GM12878 (cell line): ENCODE measurements at regions not wholly inside any gene's neighbourhood (a gene's known extent, or its start where the extent isn't known, plus 50 kb on each side); places are given as distances from the start of the nearest gene placed in this dataset.

Experiments used
- ATAC-seq: fragments of 200-7000 bp; cut with Tn5 transposase; 3 replicates; pipeline ENCODE4 v1.9.1; 2020; ENCODE audit warnings: mild to moderate bottlenecking, moderate library complexity
- BruUV-seq: library from RNA; stranded (reverse); fragments of 400-500 nt; replicated peaks from 2 replicates; lab custom pipeline; 2021; lab: Mats Ljungman, UMichigan
- CTCF ChIA-PET: fragments of 300-600 bp; sonication (Branson Sonifier 250); formaldehyde crosslinking; extraction: SDS; loops from one replicate; lab custom pipeline; 2021; ENCODE audit warnings: inconsistent platforms; lab: Yijun Ruan, JAX
- POLR2A ChIA-PET: fragments of 350-600 bp; formaldehyde crosslinking; extraction: SDS; loops from one replicate; lab custom pipeline; 2021; ENCODE audit warnings: inconsistent platforms; lab: Charles Lee
- RAD21 ChIA-PET: fragments of 300-600 bp; sonication (Branson Sonifier 250); formaldehyde crosslinking; loops from one replicate; lab custom pipeline; 2023; ENCODE audit warnings: antibody characterized with exemption; ENCODE audit not compliant: unreplicated experiment; lab: Charles Lee
- SMC1A ChIA-PET: fragments of 300-600 bp; sonication (Branson Sonifier 250); formaldehyde crosslinking; loops from one replicate; lab custom pipeline; 2023; ENCODE audit not compliant: unreplicated experiment, uncharacterized antibody; lab: Charles Lee
- DNase-seq: peaks from one replicate; pipeline ENCODE4 v3.0.0-alpha.2; 2011; ENCODE audit warnings: low read depth, low spot score
- FAIRE-seq: peaks from 3 replicates; lab custom pipeline; 2011; peaks lifted over from hg19 to GRCh38; lab: Jason Lieb, UNC
- H2AFZ ChIP-seq: 2 replicates; pipeline ENCODE4 v1.6.0; 2011; ENCODE audit warnings: low read depth, low read length, control low read depth; ENCODE audit not compliant: control insufficient read depth
- H3K27ac ChIP-seq: 2 replicates; pipeline ENCODE4 v1.5.1; 2011; ENCODE audit warnings: control low read depth; ENCODE audit not compliant: control insufficient read depth, insufficient read depth
- H3K27me3 ChIP-seq, 2 experiments: replicated peaks in 1 of 2; 2 replicates each; pipeline versions ENCODE4 v1.6.0 to v1.6.1; 2011; ENCODE audit warnings: low read length in 1 of 2; ENCODE audit not compliant: control insufficient read depth in 2 of 2, insufficient read depth in 2 of 2
- H3K36me3 ChIP-seq, 2 experiments: 2 replicates each; pipeline ENCODE4 v1.5.1; 2011; ENCODE audit warnings: low read length in 1 of 2; ENCODE audit not compliant: control insufficient read depth in 2 of 2, insufficient read depth in 2 of 2
- H3K4me1 ChIP-seq: 2 replicates; pipeline ENCODE4 v1.6.1; 2011; ENCODE audit warnings: mild to moderate bottlenecking, low read length, moderate library complexity, mixed read lengths; ENCODE audit not compliant: control insufficient read depth, insufficient read depth
- H3K4me2 ChIP-seq: 2 replicates; pipeline ENCODE4 v1.6.0; 2011; ENCODE audit warnings: control low read depth; ENCODE audit not compliant: control insufficient read depth, insufficient read depth
- H3K4me3 ChIP-seq: fragments of 200-600 bp; sonication (generic); 2 replicates; pipeline ENCODE4 v1.5.1; 2016
- H3K79me2 ChIP-seq: 2 replicates; pipeline ENCODE4 v1.6.0; 2011; ENCODE audit warnings: low read length; ENCODE audit not compliant: control insufficient read depth, insufficient read depth
- H3K9ac ChIP-seq: 2 replicates; pipeline ENCODE4 v1.8.0; 2011; ENCODE audit warnings: low read length, control low read depth, mixed read lengths; ENCODE audit not compliant: control insufficient read depth, insufficient read depth
- H3K9me3 ChIP-seq: replicated peaks from 3 replicates; pipeline ENCODE4 v1.5.1; 2011; ENCODE audit warnings: mild to moderate bottlenecking, low read length; ENCODE audit not compliant: control insufficient read depth, insufficient read depth
- H4K20me1 ChIP-seq: 2 replicates; pipeline ENCODE4 v1.6.0; 2011; ENCODE audit not compliant: control insufficient read depth, insufficient read depth
- ATF7 ChIP-seq: fragments of 450-650 bp; IDR thresholded peaks from 2 replicates; pipeline ENCODE4 v1.6.1; 2016; ENCODE audit warnings: low read depth, mild to moderate bottlenecking
- E2F4 ChIP-seq: IDR thresholded peaks from 2 replicates; pipeline ENCODE4 v1.6.1; 2012; ENCODE audit warnings: low read depth, low read length, improper control_type of control experiment
- MLLT1 ChIP-seq: fragments of 450-650 bp; IDR thresholded peaks from 2 replicates; pipeline ENCODE4 v1.6.1; 2016; ENCODE audit warnings: mild to moderate bottlenecking
- NR2F1 ChIP-seq: fragments of 450-650 bp; conservative IDR thresholded peaks from 2 replicates; pipeline ENCODE4 v1.6.1; 2017; ENCODE audit warnings: mild to moderate bottlenecking
- PAX5 ChIP-seq: IDR thresholded peaks from 2 replicates; pipeline ENCODE4 v1.6.1; 2011; ENCODE audit warnings: low read depth, low read length, borderline replicate concordance
- SRF ChIP-seq, 2 experiments: IDR thresholded peaks; 2 replicates each; pipeline ENCODE4 v1.6.1; 2011; ENCODE audit warnings: low read depth in 2 of 2, low read length in 2 of 2, mild to moderate bottlenecking in 1 of 2, moderate library complexity in 1 of 2
- WRNIP1 ChIP-seq: IDR thresholded peaks from 2 replicates; pipeline ENCODE4 v1.6.1; 2011; ENCODE audit warnings: low read depth, low read length, improper control_type of control experiment, borderline replicate concordance
- YY1 ChIP-seq: IDR thresholded peaks from 2 replicates; pipeline ENCODE4 v1.6.1; 2011; ENCODE audit warnings: low read depth, mild to moderate bottlenecking, low read length
- ZNF24 ChIP-seq: fragments of 450-650 bp; IDR thresholded peaks from 2 replicates; pipeline ENCODE4 v1.6.1; 2017; ENCODE audit warnings: antibody characterized with exemption, mild to moderate bottlenecking
- in situ Hi-C: fragments of 300-500 bp; cut with MboI; formaldehyde crosslinking; loops from 9 replicates; pipeline ENCODE4 v1.14.3; 2018; ENCODE audit warnings: mixed read lengths
- intact Hi-C: fragments of 100-400 bp; cut with micrococcal nuclease; formaldehyde crosslinking; loops from one replicate; pipeline ENCODE4 v1.14.2; 2022; ENCODE audit not compliant: unreplicated experiment
- TF ChIP-seq, protein P1 (sequence below): fragments of 450-650 bp; IDR thresholded peaks from 2 replicates; pipeline ENCODE4 v1.6.1; 2017; ENCODE audit warnings: mild to moderate bottlenecking

DNA sequence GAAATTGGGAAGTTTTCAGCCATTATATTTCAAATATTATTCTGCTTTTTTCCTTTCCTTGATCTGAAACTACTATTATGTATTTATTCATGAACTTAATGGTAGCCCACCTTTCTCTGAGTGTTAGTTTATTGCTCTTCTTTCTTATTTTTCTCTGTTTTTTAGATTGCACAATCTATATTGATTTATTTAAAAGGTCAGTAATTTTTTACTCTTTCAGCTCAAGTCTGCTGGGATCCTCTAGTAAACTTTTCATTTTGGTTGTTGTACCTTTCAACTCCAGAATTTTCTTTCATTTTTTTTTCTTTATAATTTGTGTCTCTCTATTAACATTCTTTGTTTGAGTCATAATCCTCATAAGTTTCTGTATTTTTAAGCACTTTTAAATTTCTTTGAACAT is 529.4 kb upstream of the POT1 start:
- Histone ChIP-seq H3K4me3 (no peak overlapping the region), H3K27ac (no peak overlapping the region), H3K4me1 (no peaks in the 10 kb centered on the region), H3K4me2 (no peak overlapping the region), H3K36me3 (no peaks in the 10 kb centered on the region), H3K27me3 (no peaks in the 10 kb centered on the region), H4K20me1 (no peaks in the 10 kb centered on the region), H3K9me3 (no peaks in the 10 kb centered on the region), H3K9ac (no peak overlapping the region), H3K79me2 (no peaks in the 10 kb centered on the region), H2AFZ (no peak overlapping the region)
- ChIA-PET POLR2A (no interaction called here), CTCF (no interaction called here), SMC1A (interaction anchor here (1.4 kb wide), 1 partner anchor 19 kb away, joined by 4 read pairs; no protein-coding TSS in a partner anchor), RAD21 (no interaction called here)
- intact Hi-C loops (no loop called here), in situ Hi-C loops (no loop called here)
- no peak for TF ChIP-seq E2F4
- TF ChIP-seq, protein P1, sequence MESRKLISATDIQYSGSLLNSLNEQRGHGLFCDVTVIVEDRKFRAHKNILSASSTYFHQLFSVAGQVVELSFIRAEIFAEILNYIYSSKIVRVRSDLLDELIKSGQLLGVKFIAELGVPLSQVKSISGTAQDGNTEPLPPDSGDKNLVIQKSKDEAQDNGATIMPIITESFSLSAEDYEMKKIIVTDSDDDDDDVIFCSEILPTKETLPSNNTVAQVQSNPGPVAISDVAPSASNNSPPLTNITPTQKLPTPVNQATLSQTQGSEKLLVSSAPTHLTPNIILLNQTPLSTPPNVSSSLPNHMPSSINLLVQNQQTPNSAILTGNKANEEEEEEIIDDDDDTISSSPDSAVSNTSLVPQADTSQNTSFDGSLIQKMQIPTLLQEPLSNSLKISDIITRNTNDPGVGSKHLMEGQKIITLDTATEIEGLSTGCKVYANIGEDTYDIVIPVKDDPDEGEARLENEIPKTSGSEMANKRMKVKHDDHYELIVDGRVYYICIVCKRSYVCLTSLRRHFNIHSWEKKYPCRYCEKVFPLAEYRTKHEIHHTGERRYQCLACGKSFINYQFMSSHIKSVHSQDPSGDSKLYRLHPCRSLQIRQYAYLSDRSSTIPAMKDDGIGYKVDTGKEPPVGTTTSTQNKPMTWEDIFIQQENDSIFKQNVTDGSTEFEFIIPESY = no peak
- FAIRE-seq (no peak), DNase-seq (no peak), ATAC-seq (no peak)
- BruUV-seq = no TSS peak

- Histone ChIP-seq H3K9ac (no peak overlapping the region), H3K4me1 (no peaks in the 10 kb centered on the region), H3K36me3 (no peaks in the 10 kb centered on the region), H3K79me2 (no peaks in the 10 kb centered on the region), H4K20me1 (no peaks in the 10 kb centered on the region), H3K4me2 (no peak overlapping the region), H3K27me3 (no peaks in the 10 kb centered on the region), H3K9me3 (no peaks in the 10 kb centered on the region), H3K4me3 (no peak overlapping the region), H2AFZ (no peak overlapping the region), H3K27ac (no peak overlapping the region)
- POLR2A ChIA-PET = no interaction called here
- BruUV-seq = no TSS peak
- ATAC-seq (no peak), DNase-seq (no peak), FAIRE-seq (no peak)
- CTCF ChIA-PET = no interaction called here
- SMC1A ChIA-PET = no interaction called here
- in situ Hi-C loops = no loop called here
- RAD21 ChIA-PET = no interaction called here
- intact Hi-C loops = no loop called here
- TF ChIP-seq NR2F1 (no peak), ZNF24 (no peak), PAX5 (no peak), ATF7 (no peak), SRF (IDR thresholded peaks at IDR 0.05; ENCODE audit: low read depth in 2 of 2, low read length in 2 of 2) (no peak), WRNIP1 (no peak), MLLT1 (no peak), YY1 (no peak), E2F4 (no peak)
These were observed 521.1 kb upstream of the POT1 start for GRCh38 chr7:125450749-125451148.
